ENCODE measurements at regions not wholly inside any gene's neighbourhood (a gene's known extent, or its start where the extent isn't known, plus 50 kb on each side); places are given as distances from the start of the nearest gene placed in this dataset.

DNA sequence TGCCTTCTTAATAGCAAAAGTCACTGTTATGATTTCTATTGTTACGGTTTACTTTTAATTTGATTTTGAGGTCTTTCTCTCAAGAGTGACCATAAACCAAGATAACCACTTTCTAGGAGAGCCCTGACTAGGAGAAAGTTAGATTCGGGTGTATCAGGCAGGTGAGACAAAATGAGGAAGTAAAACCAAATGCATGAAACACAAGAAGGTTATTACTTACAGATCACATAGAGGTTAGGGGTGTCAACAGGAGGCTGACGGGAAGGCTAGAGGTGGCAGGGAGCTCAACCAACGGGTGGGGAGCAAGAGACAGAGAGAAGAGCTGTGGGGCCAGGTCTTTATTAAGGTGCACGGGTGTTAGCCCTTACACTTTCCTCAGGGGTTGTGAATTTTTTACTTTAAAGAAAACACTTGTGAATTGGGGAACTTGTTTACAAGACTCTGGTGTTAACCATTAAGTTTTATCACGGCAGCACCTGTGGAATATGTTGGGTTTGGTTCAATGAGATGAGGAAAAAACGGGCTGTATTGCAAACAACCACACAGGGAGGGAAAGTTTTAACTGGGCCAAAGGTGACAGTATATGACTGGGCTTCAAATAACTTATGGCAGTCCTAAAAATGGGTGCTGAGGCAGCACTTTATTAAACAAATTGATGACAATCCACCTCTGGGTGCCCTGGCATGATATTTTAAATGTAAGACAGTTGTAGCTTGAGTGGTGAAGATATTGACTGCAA is 154.9 kb downstream of the SDHAF3 start (continued):
- TF ChIP-seq, protein P1, sequence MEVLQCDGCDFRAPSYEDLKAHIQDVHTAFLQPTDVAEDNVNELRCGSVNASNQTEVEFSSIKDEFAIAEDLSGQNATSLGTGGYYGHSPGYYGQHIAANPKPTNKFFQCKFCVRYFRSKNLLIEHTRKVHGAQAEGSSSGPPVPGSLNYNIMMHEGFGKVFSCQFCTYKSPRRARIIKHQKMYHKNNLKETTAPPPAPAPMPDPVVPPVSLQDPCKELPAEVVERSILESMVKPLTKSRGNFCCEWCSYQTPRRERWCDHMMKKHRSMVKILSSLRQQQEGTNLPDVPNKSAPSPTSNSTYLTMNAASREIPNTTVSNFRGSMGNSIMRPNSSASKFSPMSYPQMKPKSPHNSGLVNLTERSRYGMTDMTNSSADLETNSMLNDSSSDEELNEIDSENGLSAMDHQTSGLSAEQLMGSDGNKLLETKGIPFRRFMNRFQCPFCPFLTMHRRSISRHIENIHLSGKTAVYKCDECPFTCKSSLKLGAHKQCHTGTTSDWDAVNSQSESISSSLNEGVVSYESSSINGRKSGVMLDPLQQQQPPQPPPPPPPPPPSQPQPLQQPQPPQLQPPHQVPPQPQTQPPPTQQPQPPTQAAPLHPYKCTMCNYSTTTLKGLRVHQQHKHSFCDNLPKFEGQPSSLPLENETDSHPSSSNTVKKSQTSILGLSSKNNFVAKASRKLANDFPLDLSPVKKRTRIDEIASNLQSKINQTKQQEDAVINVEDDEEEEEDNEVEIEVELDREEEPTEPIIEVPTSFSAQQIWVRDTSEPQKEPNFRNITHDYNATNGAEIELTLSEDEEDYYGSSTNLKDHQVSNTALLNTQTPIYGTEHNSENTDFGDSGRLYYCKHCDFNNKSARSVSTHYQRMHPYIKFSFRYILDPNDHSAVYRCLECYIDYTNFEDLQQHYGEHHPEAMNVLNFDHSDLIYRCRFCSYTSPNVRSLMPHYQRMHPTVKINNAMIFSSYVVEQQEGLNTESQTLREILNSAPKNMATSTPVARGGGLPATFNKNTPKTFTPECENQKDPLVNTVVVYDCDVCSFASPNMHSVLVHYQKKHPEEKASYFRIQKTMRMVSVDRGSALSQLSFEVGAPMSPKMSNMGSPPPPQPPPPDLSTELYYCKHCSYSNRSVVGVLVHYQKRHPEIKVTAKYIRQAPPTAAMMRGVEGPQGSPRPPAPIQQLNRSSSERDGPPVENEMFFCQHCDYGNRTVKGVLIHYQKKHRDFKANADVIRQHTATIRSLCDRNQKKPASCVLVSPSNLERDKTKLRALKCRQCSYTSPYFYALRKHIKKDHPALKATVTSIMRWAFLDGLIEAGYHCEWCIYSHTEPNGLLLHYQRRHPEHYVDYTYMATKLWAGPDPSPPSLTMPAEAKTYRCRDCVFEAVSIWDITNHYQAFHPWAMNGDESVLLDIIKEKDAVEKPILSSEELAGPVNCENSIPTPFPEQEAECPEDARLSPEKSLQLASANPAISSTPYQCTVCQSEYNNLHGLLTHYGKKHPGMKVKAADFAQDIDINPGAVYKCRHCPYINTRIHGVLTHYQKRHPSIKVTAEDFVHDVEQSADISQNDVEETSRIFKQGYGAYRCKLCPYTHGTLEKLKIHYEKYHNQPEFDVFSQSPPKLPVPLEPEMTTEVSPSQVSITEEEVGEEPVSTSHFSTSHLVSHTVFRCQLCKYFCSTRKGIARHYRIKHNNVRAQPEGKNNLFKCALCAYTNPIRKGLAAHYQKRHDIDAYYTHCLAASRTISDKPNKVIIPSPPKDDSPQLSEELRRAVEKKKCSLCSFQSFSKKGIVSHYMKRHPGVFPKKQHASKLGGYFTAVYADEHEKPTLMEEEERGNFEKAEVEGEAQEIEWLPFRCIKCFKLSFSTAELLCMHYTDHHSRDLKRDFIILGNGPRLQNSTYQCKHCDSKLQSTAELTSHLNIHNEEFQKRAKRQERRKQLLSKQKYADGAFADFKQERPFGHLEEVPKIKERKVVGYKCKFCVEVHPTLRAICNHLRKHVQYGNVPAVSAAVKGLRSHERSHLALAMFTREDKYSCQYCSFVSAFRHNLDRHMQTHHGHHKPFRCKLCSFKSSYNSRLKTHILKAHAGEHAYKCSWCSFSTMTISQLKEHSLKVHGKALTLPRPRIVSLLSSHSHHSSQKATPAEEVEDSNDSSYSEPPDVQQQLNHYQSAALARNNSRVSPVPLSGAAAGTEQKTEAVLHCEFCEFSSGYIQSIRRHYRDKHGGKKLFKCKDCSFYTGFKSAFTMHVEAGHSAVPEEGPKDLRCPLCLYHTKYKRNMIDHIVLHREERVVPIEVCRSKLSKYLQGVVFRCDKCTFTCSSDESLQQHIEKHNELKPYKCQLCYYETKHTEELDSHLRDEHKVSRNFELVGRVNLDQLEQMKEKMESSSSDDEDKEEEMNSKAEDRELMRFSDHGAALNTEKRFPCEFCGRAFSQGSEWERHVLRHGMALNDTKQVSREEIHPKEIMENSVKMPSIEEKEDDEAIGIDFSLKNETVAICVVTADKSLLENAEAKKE (CRISPR knock-in tag; IDR thresholded peaks at IDR 0.05), result no peak
- no peak for TF ChIP-seq EZH2 (IDR thresholded peaks at IDR 0.05; ENCODE audit: low read depth, unreplicated experiment)
- TF ChIP-seq POLR2AphosphoS5 (IDR thresholded peaks at IDR 0.05; ENCODE audit: low read depth), result no peak
- no peak for TF ChIP-seq NANOG (IDR thresholded peaks at IDR 0.05; ENCODE audit: borderline replicate concordance)
- TF ChIP-seq ZNF331 (CRISPR knock-in tag; IDR thresholded peaks at IDR 0.05; ENCODE audit: low read depth), result no peak
- no peak for TF ChIP-seq JUNB (IDR thresholded peaks at IDR 0.05; ENCODE audit: unreplicated experiment)
- no peak for TF ChIP-seq CTCF (conservative IDR thresholded peaks at IDR 0.05; ENCODE audit: low read depth in 2 of 2)

DNA sequence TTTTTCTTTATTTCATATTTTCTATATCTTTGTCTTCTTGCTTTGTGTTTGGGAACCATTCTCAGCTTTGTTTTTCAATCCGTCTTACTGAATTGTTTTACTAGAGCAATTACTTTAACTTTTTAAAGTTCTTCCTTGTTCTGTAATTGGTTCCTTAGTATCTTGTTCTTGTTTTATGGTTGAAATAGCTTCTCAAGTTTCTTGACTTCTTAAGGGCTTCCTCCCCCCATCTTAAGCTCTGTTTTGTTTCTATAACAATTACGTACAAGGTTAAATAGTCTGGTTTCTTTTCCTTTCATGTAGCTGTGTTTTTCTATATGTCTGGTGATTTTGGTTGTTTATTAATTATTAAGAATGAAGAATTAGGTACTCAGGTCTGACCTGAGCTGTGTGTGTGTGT is 158.0 kb downstream of the SDHAF3 start:
- no peaks in the 10 kb centered on the region for H3K36me3 Mint-ChIP-seq (ENCODE audit: low read depth)
- H3K27ac Mint-ChIP-seq, result no peak overlapping the region
- no peaks in the 10 kb centered on the region for H3K27me3 ChIP-seq (ENCODE audit: insufficient read depth)
- peaks cover 17% of the 10 kb centered on the region for H3K4me1 ChIP-seq (ENCODE audit: insufficient read depth)
- H3K9me3 Mint-ChIP-seq, result no peaks in the 10 kb centered on the region; the same call in 2 of the 3 replicates
- no peaks in the 10 kb centered on the region for H3F3A ChIP-seq (replicated peaks; ENCODE audit: low read depth)
- H3K27ac ChIP-seq (ENCODE audit: low read depth), result no peak overlapping the region
- ATAC-seq (no peak), DNase-seq (ENCODE audit: low spot score) (no peak)
- H3K36me3 ChIP-seq (ENCODE audit: insufficient read depth), result no peaks in the 10 kb centered on the region
- peaks cover 2% of the 10 kb centered on the region for H3K27me3 Mint-ChIP-seq (ENCODE audit: insufficient read depth, low read depth, poor library complexity)
- no peaks in the 10 kb centered on the region for H4K20me1 ChIP-seq (replicated peaks; ENCODE audit: insufficient read depth)
- no peaks in the 10 kb centered on the region for H3K9me2 ChIP-seq (ENCODE audit: insufficient read depth)
- H3K4me1 Mint-ChIP-seq, result peaks cover 6% of the 10 kb centered on the region; the same call in 2 of the 3 replicates
- no peak overlapping the region for H3K4me2 ChIP-seq
- H3K79me2 ChIP-seq (replicated peaks; ENCODE audit: insufficient read depth), result no peaks in the 10 kb centered on the region
- no peak overlapping the region for H3K4me3 ChIP-seq
- H3K4me3 Mint-ChIP-seq, result no peak overlapping the region
- H2AFZ ChIP-seq, result no peak overlapping the region
- TF ChIP-seq ZNF331 (CRISPR knock-in tag; IDR thresholded peaks at IDR 0.05; ENCODE audit: low read depth) (no peak), ZNF114 (CRISPR knock-in tag; IDR thresholded peaks at IDR 0.05) (no peak), JUNB (IDR thresholded peaks at IDR 0.05; ENCODE audit: unreplicated experiment) (no peak), STAT1 (IDR thresholded peaks at IDR 0.05; ENCODE audit: unreplicated experiment) (no peak), EZH2phosphoT487 (IDR thresholded peaks at IDR 0.05; ENCODE audit: unreplicated experiment) (no peak), EZH2 (IDR thresholded peaks at IDR 0.05; ENCODE audit: low read depth, unreplicated experiment) (no peak), CTCF (conservative IDR thresholded peaks at IDR 0.05; ENCODE audit: low read depth in 2 of 2) (no peak), NANOG (IDR thresholded peaks at IDR 0.05; ENCODE audit: borderline replicate concordance) (no peak), CREB1 (CRISPR knock-in tag; IDR thresholded peaks at IDR 0.05; ENCODE audit: low read depth) (no peak)
- TF ChIP-seq, protein P2, sequence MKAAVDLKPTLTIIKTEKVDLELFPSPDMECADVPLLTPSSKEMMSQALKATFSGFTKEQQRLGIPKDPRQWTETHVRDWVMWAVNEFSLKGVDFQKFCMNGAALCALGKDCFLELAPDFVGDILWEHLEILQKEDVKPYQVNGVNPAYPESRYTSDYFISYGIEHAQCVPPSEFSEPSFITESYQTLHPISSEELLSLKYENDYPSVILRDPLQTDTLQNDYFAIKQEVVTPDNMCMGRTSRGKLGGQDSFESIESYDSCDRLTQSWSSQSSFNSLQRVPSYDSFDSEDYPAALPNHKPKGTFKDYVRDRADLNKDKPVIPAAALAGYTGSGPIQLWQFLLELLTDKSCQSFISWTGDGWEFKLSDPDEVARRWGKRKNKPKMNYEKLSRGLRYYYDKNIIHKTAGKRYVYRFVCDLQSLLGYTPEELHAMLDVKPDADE (IDR thresholded peaks at IDR 0.05), result no peak

Measured in GM23338 (cell line).